ENCODE measurements at regions not wholly inside any gene's neighbourhood (a gene's known extent, or its start where the extent isn't known, plus 50 kb on each side); places are given as distances from the start of the nearest gene placed in this dataset.

GRCh38 chr3:22315925-22316324 lies 564.9 kb upstream of the ZNF385D start (continued):
- TF ChIP-seq ZNF879 (CRISPR knock-in tag; IDR thresholded peaks at IDR 0.05), result no peak
- TF ChIP-seq DR1 (CRISPR knock-in tag; IDR thresholded peaks at IDR 0.05), result no peak
- no peak for TF ChIP-seq IRF9 (CRISPR knock-in tag; IDR thresholded peaks at IDR 0.05; ENCODE audit: borderline replicate concordance)
- TF ChIP-seq FOXJ3 (CRISPR knock-in tag; IDR thresholded peaks at IDR 0.05; ENCODE audit: borderline replicate concordance), result no peak
- no peak for TF ChIP-seq E2F2 (CRISPR knock-in tag; IDR thresholded peaks at IDR 0.05; ENCODE audit: borderline replicate concordance)
- no peak for TF ChIP-seq UBTF (CRISPR knock-in tag; IDR thresholded peaks at IDR 0.05)
- no peak for TF ChIP-seq GMEB1 (CRISPR knock-in tag; IDR thresholded peaks at IDR 0.05; ENCODE audit: borderline replicate concordance)
- TF ChIP-seq KDM5A (IDR thresholded peaks at IDR 0.05; ENCODE audit: borderline replicate concordance, low read length), result no peak
- no peak for TF ChIP-seq ZNF670 (CRISPR knock-in tag; IDR thresholded peaks at IDR 0.05; ENCODE audit: borderline replicate concordance)

Data from HepG2 (cell line).